GM13976 (cell line): ENCODE measurements at regions not wholly inside any gene's neighbourhood (a gene's known extent, or its start where the extent isn't known, plus 50 kb on each side); places are given as distances from the start of the nearest gene placed in this dataset.
"Not testable (repeated sequence)": the region's sequence is repeated elsewhere in the genome, so short reads cannot be mapped to it uniquely, and the experiment has no call there.

Source experiments
- DNase-seq: peaks from one replicate; pipeline ENCODE4 v3.0.0; 2012; ENCODE audit warnings: low spot score
- CTCF ChIP-seq: IDR thresholded peaks from 2 replicates; pipeline ENCODE4 v1.5.1; 2012; ENCODE audit warnings: borderline replicate concordance, mild to moderate bottlenecking; ENCODE audit not compliant: insufficient read depth; ENCODE audit errors: extremely low read depth, missing control alignments, control extremely low read depth
- in situ Hi-C: fragments of 300-500 bp; cut with MboI; formaldehyde crosslinking; loops from one replicate; pipeline ENCODE4 v1.12.0; 2022; ENCODE audit warnings: low sequenced_read_pairs, mixed read lengths, inconsistent platforms; ENCODE audit not compliant: unreplicated experiment

- no peak for DNase-seq
- in situ Hi-C loops = no loop called here
- TF ChIP-seq CTCF = no peak
These were observed 445.8 kb upstream of the ADGRB3 start for GRCh38 chr6:68189217-68189815.

GRCh38 chr6:68186870-68187269, 448.2 kb upstream of the ADGRB3 start:
- in situ Hi-C loops = no loop called here

GRCh38 chr6:68182386-68182785, 452.7 kb upstream of the ADGRB3 start:
- in situ Hi-C loops = no loop called here
- DNase-seq = no peak
- no peak for TF ChIP-seq CTCF

More at GRCh38 chr6:68186870-68187269, 448.2 kb upstream of the ADGRB3 start:
- no peak for DNase-seq
- no peak for TF ChIP-seq CTCF

GRCh38 chr6:68181027-68181426, 454.1 kb upstream of the ADGRB3 start:
- DNase-seq, in situ Hi-C loops: not testable (repeated sequence)

- no peak for TF ChIP-seq CTCF
- DNase-seq = no peak
- in situ Hi-C loops = no loop called here
These were observed 461.5 kb upstream of the ADGRB3 start for GRCh38 chr6:68173616-68174015.

- in situ Hi-C loops = no loop called here
These were observed 465.2 kb upstream of the ADGRB3 start for GRCh38 chr6:68169922-68170321.

GRCh38 chr6:68167604-68168003, 467.5 kb upstream of the ADGRB3 start:
- in situ Hi-C loops = no loop called here
- no peak for TF ChIP-seq CTCF
- DNase-seq = no peak

More at GRCh38 chr6:68169922-68170321, 465.2 kb upstream of the ADGRB3 start:
- no peak for DNase-seq
- TF ChIP-seq CTCF = no peak

- DNase-seq, in situ Hi-C loops: not testable (repeated sequence)
These were observed 474.3 kb upstream of the ADGRB3 start for GRCh38 chr6:68160812-68161211.
